ENCODE measurements at regions not wholly inside any gene's neighbourhood (a gene's known extent, or its start where the extent isn't known, plus 50 kb on each side); places are given as distances from the start of the nearest gene placed in this dataset.
"Not testable (repeated sequence)": the region's sequence is repeated elsewhere in the genome, so short reads cannot be mapped to it uniquely, and the experiment has no call there.

GRCh38 chrX:63581906-63582305 is 203.1 kb downstream of the ARHGEF9 start:
- H3K9me3 ChIP-seq: no peaks in the 10 kb centered on the region
- DNase-seq: no peak
- H3K4me3 ChIP-seq: no peak overlapping the region
- no peaks in the 10 kb centered on the region for H3K36me3 ChIP-seq
- H3K27me3 ChIP-seq: no peaks in the 10 kb centered on the region

DNA sequence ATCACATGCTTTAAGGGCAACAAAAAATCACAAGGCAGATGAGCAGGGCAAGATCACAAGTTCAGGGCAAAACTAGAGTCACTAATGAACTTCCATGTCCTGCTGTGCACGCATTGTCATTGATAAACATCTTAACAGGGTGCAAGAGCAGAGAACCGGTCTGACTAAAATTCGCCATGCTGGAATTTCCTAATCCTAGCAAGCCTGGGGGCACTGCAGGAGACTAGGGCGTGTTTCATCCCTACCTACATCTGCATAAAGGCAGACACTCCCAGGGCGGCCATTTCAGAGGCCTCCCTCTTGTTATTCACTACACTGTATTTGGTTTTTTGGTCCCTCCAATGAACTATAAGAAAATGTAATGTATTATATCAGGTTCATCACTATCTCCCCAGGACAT is 203.6 kb downstream of the ARHGEF9 start:
- no peaks in the 10 kb centered on the region for H3K27me3 ChIP-seq
- no peaks in the 10 kb centered on the region for H3K9me3 ChIP-seq
- H3K36me3 ChIP-seq: no peaks in the 10 kb centered on the region
- DNase-seq: no peak
- no peak overlapping the region for H3K4me3 ChIP-seq

- no peak overlapping the region for H3K4me3 ChIP-seq
- no peak for DNase-seq
- no peaks in the 10 kb centered on the region for H3K27me3 ChIP-seq
- H3K9me3 ChIP-seq: no peaks in the 10 kb centered on the region
- H3K36me3 ChIP-seq: no peaks in the 10 kb centered on the region
Observed at GRCh38 chrX:63576533-63576932, 208.5 kb downstream of the ARHGEF9 start.

- not testable (repeated sequence) for H3K36me3 ChIP-seq, H3K27me3 ChIP-seq, DNase-seq, H3K9me3 ChIP-seq, H3K4me3 ChIP-seq
Observed at GRCh38 chrX:63575700-63576099, 209.3 kb downstream of the ARHGEF9 start.

- Histone ChIP-seq H3K4me3 (no peak overlapping the region), H3K9me3 (peaks cover 6% of the 10 kb centered on the region; the same call in 1 of the 2 replicates), H3K27me3 (no peaks in the 10 kb centered on the region), H3K36me3 (no peaks in the 10 kb centered on the region)
- no peak for DNase-seq
Observed at GRCh38 chrX:63566856-63567255, 215.7 kb upstream of the SPIN4 start.

DNA sequence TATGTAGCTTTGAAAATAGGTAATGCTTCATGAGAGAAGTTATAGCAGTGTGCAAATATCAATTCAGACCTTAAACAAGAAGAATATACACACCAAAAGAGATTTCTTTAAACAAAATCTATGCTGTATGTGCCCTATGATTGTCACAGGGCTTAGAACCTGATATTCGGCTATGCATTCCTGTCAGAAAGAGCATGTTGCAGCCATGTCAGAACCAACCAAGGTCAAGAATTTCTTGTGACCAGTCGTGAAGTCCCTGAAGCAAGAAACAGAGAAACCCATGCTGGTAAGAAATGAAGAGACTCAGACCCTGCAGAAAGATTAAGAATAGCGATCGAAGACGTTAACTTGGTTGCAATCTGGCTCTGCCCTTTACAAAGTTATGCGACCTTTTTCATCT is 210.3 kb upstream of the SPIN4 start:
- Histone ChIP-seq H3K36me3 (peaks cover 4% of the 10 kb centered on the region; the same call in 1 of the 2 replicates), H3K4me3 (peak overlapping the region; percentile 65), H3K27me3 (no peaks in the 10 kb centered on the region), H3K9me3 (no peaks in the 10 kb centered on the region; the same call in 1 of the 2 replicates)
- no peak for DNase-seq

GRCh38 chrX:63560601-63561218 is 209.6 kb upstream of the SPIN4 start:
- Histone ChIP-seq H3K4me3 (peak overlapping the region; percentile 65), H3K9me3 (no peaks in the 10 kb centered on the region), H3K27me3 (no peaks in the 10 kb centered on the region), H3K36me3 (peaks cover 4% of the 10 kb centered on the region; the same call in 1 of the 2 replicates)
- peak; percentile 65 for DNase-seq

GRCh38 chrX:63551856-63552255 is 200.7 kb upstream of the SPIN4 start:
- Histone ChIP-seq H3K27me3 (no peaks in the 10 kb centered on the region), H3K4me3 (no peak overlapping the region)

DNA sequence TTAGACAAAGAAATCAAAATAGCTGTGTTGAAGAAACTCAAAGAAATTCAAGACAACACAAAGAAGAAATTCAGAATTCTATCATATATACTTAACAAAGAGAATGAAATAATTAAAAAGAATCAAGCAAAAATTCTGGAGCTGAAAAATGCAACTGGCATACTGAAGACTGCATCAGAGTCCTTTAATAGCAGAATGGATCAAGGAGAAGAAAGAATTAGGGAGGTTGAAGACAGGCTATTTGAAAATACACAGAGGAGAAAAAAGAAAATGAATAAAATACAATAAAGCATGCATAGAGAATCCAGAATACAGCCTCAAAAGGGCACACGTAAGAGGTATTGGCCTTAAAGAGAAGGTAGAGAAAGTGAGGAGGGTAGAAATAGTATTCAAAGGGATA is 179.5 kb upstream of the SPIN4 start:
- Histone ChIP-seq H3K4me3 (no peak overlapping the region), H3K36me3 (no peaks in the 10 kb centered on the region), H3K27me3 (no peaks in the 10 kb centered on the region), H3K9me3 (no peaks in the 10 kb centered on the region)
- DNase-seq: no peak

More at GRCh38 chrX:63551856-63552255, 200.7 kb upstream of the SPIN4 start:
- no peak for DNase-seq
- H3K9me3 ChIP-seq: no peaks in the 10 kb centered on the region; the same call in 1 of the 2 replicates
- H3K36me3 ChIP-seq: no peaks in the 10 kb centered on the region; the same call in 1 of the 2 replicates

- no peaks in the 10 kb centered on the region for H3K9me3 ChIP-seq
- H3K27me3 ChIP-seq: no peaks in the 10 kb centered on the region
- H3K36me3 ChIP-seq: no peaks in the 10 kb centered on the region
- no peak for DNase-seq
- H3K4me3 ChIP-seq: no peak overlapping the region
Observed at GRCh38 chrX:63529961-63530360, 178.8 kb upstream of the SPIN4 start.

- no peaks in the 10 kb centered on the region for H3K36me3 ChIP-seq
- no peaks in the 10 kb centered on the region for H3K27me3 ChIP-seq
- no peak for DNase-seq
- no peaks in the 10 kb centered on the region for H3K9me3 ChIP-seq
- no peak overlapping the region for H3K4me3 ChIP-seq
Observed at GRCh38 chrX:63526863-63527262, 175.7 kb upstream of the SPIN4 start.

DNA sequence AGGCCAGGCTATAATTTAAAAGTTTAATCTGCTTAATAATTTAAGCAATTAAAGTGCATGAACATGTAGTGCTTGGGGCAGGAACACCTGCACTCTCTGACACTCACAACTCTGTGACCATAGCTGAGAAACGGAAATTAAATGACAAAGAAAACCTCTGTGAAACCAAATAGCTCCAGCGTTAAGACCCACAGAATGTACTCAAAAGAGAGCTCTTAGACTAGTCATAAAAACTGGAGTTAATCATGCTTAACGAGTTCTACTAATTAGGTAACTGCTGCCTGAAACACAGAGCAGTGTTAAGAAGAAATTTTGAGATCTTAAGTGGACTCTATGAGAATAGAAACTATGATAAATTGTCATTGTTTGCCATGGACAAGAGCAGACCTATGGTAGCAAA is 174.4 kb upstream of the SPIN4 start:
- no peak overlapping the region for H3K4me3 ChIP-seq
- no peak for DNase-seq
- H3K9me3 ChIP-seq: no peaks in the 10 kb centered on the region
- no peaks in the 10 kb centered on the region for H3K36me3 ChIP-seq
- H3K27me3 ChIP-seq: no peaks in the 10 kb centered on the region

- H3K27me3 ChIP-seq, H3K4me3 ChIP-seq, H3K9me3 ChIP-seq, H3K36me3 ChIP-seq, DNase-seq: not testable (repeated sequence)
Observed at GRCh38 chrX:63519368-63519767, 168.2 kb upstream of the SPIN4 start.

- H3K4me3 ChIP-seq: no peak overlapping the region
- DNase-seq: no peak
- H3K9me3 ChIP-seq: no peaks in the 10 kb centered on the region
- no peaks in the 10 kb centered on the region for H3K27me3 ChIP-seq
- H3K36me3 ChIP-seq: no peaks in the 10 kb centered on the region; the same call in 1 of the 2 replicates
Observed at GRCh38 chrX:63514569-63515080, 163.5 kb upstream of the SPIN4 start.

DNA sequence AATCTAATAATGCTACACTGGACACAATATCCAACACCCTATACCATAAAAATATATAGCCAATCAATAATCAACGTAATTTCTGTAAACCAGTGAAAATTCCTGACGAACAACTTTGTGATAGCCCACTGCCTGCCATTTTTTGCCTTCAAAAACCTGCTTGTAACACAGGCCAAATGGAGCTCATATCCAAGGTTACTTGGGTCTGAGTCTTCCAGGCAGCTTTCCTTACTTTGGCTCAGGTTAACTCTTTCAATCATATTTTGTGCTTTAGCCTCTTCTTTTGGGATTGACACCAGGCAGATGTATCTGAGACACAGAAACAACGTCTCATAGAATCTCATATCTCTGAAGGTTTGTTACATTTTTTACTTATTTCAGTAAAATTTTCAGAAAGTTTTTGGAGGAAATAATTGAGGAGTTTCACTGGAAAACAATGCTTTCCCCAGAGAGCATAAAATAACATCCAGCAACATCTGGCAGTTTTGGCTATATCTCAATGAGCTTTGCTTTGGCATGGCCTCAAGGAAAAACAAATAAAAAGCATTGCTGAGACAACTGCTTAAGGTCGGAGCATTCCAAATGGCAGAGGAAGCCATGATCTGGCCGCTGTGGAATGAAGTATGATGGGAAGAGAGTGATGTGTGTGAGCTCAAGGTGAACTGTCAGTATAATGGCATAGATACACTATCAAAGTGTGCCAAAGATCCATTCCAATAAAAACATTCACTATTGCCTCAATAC is 162.9 kb upstream of the SPIN4 start:
- no peaks in the 10 kb centered on the region for H3K9me3 ChIP-seq
- no peaks in the 10 kb centered on the region for H3K27me3 ChIP-seq
- peak; percentile 82 for DNase-seq
- no peak overlapping the region for H3K4me3 ChIP-seq
- H3K36me3 ChIP-seq: no peaks in the 10 kb centered on the region; the same call in 1 of the 2 replicates

GRCh38 chrX:63511361-63511760 is 160.2 kb upstream of the SPIN4 start:
- no peak for DNase-seq
- no peaks in the 10 kb centered on the region for H3K9me3 ChIP-seq
- no peaks in the 10 kb centered on the region for H3K27me3 ChIP-seq
- H3K36me3 ChIP-seq: no peaks in the 10 kb centered on the region; the same call in 1 of the 2 replicates
- H3K4me3 ChIP-seq: no peak overlapping the region

DNA sequence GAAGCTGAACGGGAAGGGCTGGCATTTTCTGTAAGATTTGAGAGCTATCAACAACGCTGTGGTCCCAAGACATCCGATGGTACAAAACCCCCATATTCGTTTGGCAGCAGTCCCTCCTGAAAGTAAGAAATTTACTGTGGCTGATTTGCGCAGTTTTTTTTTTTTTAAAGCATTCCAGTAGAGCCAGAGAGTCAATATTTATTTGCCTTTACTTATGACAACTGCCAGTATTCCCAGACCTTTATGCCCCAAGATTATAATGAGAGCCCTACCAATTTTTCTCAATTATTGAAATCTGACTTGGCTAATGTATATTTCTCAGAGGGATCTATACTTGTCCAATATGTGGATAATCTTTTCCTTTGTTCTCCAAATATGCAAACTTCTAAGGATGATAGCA is 157.5 kb upstream of the SPIN4 start:
- Histone ChIP-seq H3K36me3 (no peaks in the 10 kb centered on the region; the same call in 1 of the 2 replicates), H3K27me3 (no peaks in the 10 kb centered on the region), H3K4me3 (no peak overlapping the region), H3K9me3 (no peaks in the 10 kb centered on the region)
- no peak for DNase-seq

GRCh38 chrX:63506320-63506719 is 155.2 kb upstream of the SPIN4 start:
- Histone ChIP-seq H3K36me3 (no peaks in the 10 kb centered on the region), H3K27me3 (no peaks in the 10 kb centered on the region), H3K4me3 (no peak overlapping the region), H3K9me3 (no peaks in the 10 kb centered on the region)
- no peak for DNase-seq

All from MG63 (cell line).